Uterus (tissue), 3 donors: ENCODE measurements at regions not wholly inside any gene's neighbourhood (a gene's known extent, or its start where the extent isn't known, plus 50 kb on each side); places are given as distances from the start of the nearest gene placed in this dataset.
"Not testable (repeated sequence)": the region's sequence is repeated elsewhere in the genome, so short reads cannot be mapped to it uniquely, and the experiment has no call there.

Experiments
- DNase-seq, 2 donors: peaks; one replicate each; pipeline ENCODE4 v3.0.0-alpha.2; 2019 to 2020
- H3K27ac ChIP-seq, 2 donors: fragments of 200-600 bp; sonication (generic); 1 replicate in 1 of 2; 2 replicates in 1 of 2; pipeline ENCODE4 v1.5.1; 2016 to 2018
- H3K27me3 ChIP-seq, 2 donors: fragments of 200-600 bp; sonication (generic); one replicate each; pipeline ENCODE4 v1.5.1; 2018 to 2019; ENCODE audit warnings: control low read depth in 1 of 2
- H3K36me3 ChIP-seq, 2 donors: fragments of 200-600 bp; sonication (generic); one replicate each; pipeline ENCODE4 v1.5.1; 2019; ENCODE audit warnings: control low read depth in 1 of 2
- H3K4me1 ChIP-seq, 2 donors: fragments of 200-600 bp; sonication (generic); one replicate each; pipeline ENCODE4 v1.5.1; 2018 to 2019; ENCODE audit warnings: control low read depth in 1 of 2
- H3K4me3 ChIP-seq, 2 donors: fragments of 200-600 bp; sonication (generic); 1 replicate in 1 of 2; 2 replicates in 1 of 2; pipeline ENCODE4 v1.5.1; 2018 to 2019; ENCODE audit warnings: mild to moderate bottlenecking in 1 of 2
- H3K9me3 ChIP-seq, 2 donors: fragments of 200-600 bp; sonication (generic); one replicate each; pipeline ENCODE4 v1.5.1; 2019; ENCODE audit warnings: control low read depth in 1 of 2
- POLR2A ChIP-seq, 2 donors: fragments of 450-650 bp; IDR thresholded peaks; one replicate each; pipeline ENCODE4 v1.6.1; 2016; ENCODE audit warnings: antibody characterized with exemption in 2 of 2, mild to moderate bottlenecking in 1 of 2, moderate library complexity in 1 of 2
- intact Hi-C: fragments of 100-400 bp; cut with DNase I; formaldehyde crosslinking; loops from one replicate; pipeline ENCODE4 v1.15.1; 2023; ENCODE audit warnings: low total_unique reads
- TF ChIP-seq, protein P1 (sequence below), 4 experiments: fragments of 200-600 bp in 2 of 4; fragments of 450-650 bp in 2 of 4; sonication (generic) in 2 of 4; IDR thresholded peaks; one replicate each; pipeline ENCODE4 v1.5.1; 2016 to 2019; ENCODE audit warnings: antibody characterized with exemption in 4 of 4, mild to moderate bottlenecking in 2 of 4, moderate library complexity in 1 of 4
- donor health status: DM: yes; HTN: yes; CAD: no.

DNA sequence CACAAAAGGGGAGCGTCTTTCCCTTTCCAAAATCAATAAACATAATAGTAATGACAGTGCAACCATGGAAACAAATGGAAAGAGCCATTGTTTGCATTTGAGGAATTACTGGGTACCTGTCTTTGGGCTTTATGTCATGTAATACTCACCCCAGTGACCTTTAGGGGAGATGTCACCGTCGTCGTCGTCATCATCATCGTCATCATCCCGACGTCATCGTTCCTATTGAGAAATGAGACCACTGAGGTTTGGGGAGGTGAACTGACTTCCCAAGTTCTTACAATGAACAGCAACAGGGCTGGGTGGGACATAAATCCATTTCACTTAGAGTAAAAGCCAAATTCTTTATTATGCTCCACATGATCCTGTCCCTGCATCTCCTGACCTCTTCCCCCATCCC lies 168.9 kb upstream of the KAZN start:
- Histone ChIP-seq H3K4me1 (no peaks in the 10 kb centered on the region), H3K36me3 (no peaks in the 10 kb centered on the region), H3K27ac (no peak overlapping the region), H3K27me3 (no peaks in the 10 kb centered on the region), H3K9me3 (no peaks in the 10 kb centered on the region), H3K4me3 (no peak overlapping the region)
- DNase-seq = no peak
- TF ChIP-seq, protein P1, sequence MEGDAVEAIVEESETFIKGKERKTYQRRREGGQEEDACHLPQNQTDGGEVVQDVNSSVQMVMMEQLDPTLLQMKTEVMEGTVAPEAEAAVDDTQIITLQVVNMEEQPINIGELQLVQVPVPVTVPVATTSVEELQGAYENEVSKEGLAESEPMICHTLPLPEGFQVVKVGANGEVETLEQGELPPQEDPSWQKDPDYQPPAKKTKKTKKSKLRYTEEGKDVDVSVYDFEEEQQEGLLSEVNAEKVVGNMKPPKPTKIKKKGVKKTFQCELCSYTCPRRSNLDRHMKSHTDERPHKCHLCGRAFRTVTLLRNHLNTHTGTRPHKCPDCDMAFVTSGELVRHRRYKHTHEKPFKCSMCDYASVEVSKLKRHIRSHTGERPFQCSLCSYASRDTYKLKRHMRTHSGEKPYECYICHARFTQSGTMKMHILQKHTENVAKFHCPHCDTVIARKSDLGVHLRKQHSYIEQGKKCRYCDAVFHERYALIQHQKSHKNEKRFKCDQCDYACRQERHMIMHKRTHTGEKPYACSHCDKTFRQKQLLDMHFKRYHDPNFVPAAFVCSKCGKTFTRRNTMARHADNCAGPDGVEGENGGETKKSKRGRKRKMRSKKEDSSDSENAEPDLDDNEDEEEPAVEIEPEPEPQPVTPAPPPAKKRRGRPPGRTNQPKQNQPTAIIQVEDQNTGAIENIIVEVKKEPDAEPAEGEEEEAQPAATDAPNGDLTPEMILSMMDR (IDR thresholded peaks at IDR 0.05) = no peak
- no peak for TF ChIP-seq POLR2A (IDR thresholded peaks at IDR 0.05)
- intact Hi-C loops = no loop called here

DNA sequence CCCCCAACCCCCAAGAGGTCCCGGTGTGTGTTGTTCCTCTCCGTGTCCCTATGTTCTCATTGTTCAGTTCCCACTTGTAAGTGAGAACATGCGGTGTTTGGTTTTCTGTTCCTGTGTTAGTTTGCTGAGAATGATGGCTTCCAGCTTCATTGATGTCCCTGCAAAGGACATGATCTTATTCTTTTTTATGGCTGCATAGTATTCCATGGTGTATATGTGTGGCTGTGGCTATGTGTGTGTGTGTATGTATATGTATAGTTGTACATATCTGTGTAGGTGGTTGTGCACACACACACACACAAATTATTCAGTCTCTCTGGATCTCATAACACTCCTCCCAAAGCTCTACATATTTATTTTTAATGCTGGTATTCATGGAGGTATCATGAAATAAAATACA lies 165.8 kb upstream of the KAZN start:
- H3K4me3 ChIP-seq, H3K27me3 ChIP-seq, DNase-seq, H3K27ac ChIP-seq, H3K4me1 ChIP-seq, H3K36me3 ChIP-seq, intact Hi-C loops, H3K9me3 ChIP-seq: not testable (repeated sequence)

DNA sequence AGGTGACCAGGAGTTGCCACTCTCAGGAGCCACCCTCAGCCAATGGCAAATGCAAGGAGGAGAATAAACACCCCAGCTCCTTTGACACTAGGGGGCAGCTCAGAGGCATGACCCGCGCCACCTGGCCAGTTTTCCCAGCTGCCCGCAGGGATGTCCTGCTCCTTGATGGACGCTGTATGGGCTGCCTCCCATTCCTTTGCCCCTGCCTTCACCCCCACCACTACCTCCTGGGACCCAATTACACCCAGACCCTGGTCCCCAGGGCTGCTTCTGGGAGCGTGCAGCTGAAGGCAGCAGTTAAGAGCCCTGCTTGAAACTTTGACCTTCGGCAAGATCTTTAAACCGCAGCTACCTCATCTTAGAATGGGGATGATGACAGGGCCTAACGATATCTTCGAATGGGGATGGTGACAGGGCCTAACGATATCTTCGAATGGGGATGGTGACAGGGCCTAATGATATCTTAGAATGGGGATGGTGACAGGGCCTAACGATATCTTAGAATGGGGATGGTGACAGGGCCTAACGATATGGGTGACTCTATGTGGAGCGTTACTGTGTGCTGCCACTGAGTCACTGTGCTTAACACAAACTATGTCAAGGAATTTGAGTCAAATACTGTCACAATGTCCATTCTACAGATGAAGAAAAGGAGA lies 163.0 kb upstream of the KAZN start:
- no peaks in the 10 kb centered on the region for H3K9me3 ChIP-seq
- intact Hi-C loops = no loop called here
- TF ChIP-seq POLR2A (IDR thresholded peaks at IDR 0.05) = no peak
- TF ChIP-seq, protein P1 (IDR thresholded peaks at IDR 0.05) = no peak
- no peaks in the 10 kb centered on the region for H3K4me1 ChIP-seq
- H3K36me3 ChIP-seq = no peaks in the 10 kb centered on the region
- H3K27ac ChIP-seq = no peak overlapping the region
- no peak for DNase-seq
- H3K27me3 ChIP-seq = no peaks in the 10 kb centered on the region
- no peak overlapping the region for H3K4me3 ChIP-seq

DNA sequence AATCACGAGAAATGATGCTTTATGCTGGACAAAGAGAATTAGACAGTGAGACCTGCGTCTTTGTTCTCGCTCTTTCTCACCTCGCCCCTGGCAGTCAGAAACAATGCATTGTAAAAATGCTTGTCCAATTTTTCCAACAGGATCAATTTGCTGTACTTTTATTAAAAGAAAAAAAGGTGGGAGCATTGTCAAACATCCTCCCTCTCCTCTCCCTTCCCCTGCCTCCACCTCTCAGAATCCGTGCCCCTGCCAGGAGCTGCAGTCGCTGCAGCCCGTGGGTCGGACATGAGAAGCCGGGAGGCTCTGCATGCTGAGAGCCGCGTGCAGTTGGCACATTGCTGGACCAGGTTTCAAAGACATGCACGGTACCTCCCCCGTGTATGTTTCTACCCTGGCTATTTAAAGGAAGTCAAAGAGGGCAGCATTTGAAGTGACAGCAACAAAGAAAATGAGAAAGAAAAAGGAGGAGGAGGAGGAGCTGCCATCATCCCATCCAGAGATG lies 161.0 kb upstream of the KAZN start:
- no peaks in the 10 kb centered on the region for H3K36me3 ChIP-seq
- H3K27me3 ChIP-seq = no peaks in the 10 kb centered on the region
- TF ChIP-seq, protein P1 (IDR thresholded peaks at IDR 0.05) = no peak
- H3K9me3 ChIP-seq = no peaks in the 10 kb centered on the region
- H3K4me1 ChIP-seq = no peaks in the 10 kb centered on the region
- DNase-seq = no peak
- intact Hi-C loops = no loop called here
- H3K4me3 ChIP-seq = no peak overlapping the region
- H3K27ac ChIP-seq = peak overlapping the region in 1 of 2 donors; percentile 9

DNA sequence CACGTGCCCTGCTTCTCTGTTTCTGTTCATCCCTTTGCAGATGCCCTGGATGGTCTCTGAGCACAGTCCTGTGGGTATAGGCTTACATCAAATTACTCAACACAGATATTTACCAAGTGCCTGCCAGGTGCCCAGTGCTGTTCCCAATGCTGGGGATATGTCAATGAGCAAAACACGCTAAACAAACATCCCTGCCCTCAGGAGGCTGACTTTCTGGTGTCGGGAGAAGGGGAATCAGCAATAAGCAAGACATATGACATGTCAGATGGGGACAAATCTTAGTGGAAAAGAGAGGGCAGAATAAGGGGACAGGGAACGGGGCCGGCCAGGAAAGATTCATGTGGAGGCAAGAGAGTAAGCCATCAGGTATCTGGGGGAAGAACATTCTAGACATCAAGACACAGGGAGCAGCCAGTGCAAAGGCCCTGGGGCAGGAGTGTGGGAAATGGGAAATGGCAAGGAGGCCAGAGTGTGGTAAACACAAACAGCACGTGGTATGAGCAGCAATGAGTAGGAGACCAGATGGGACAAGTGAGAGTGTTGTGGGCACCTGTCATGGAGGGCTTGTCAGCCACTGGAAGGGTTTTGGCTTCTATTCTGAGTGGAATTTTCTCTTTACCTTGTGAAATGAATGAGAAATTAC lies 160.2 kb upstream of the KAZN start:
- no peak overlapping the region for H3K27ac ChIP-seq

More for the DNA sequence above, 160.2 kb upstream of the KAZN start:
- TF ChIP-seq POLR2A (IDR thresholded peaks at IDR 0.05) = no peak
- TF ChIP-seq, protein P1 (IDR thresholded peaks at IDR 0.05) = no peak
- Histone ChIP-seq H3K4me1 (no peaks in the 10 kb centered on the region), H3K4me3 (no peak overlapping the region), H3K36me3 (no peaks in the 10 kb centered on the region), H3K9me3 (no peaks in the 10 kb centered on the region), H3K27me3 (no peaks in the 10 kb centered on the region)
- intact Hi-C loops = no loop called here
- DNase-seq = no peak
